Astrocyte (in vitro differentiated cells and primary cell): ENCODE measurements at regions not wholly inside any gene's neighbourhood (a gene's known extent, or its start where the extent isn't known, plus 50 kb on each side); places are given as distances from the start of the nearest gene placed in this dataset.

Source experiments
- CTCF ChIP-seq: IDR thresholded peaks from 2 replicates; pipeline ENCODE4 v1.5.1; 2011; ENCODE audit warnings: low read depth, mild to moderate bottlenecking, inconsistent platforms, low read length, moderate library complexity; ENCODE audit not compliant: insufficient read depth
- EZH2 ChIP-seq: IDR thresholded peaks from 2 replicates; pipeline ENCODE4 v1.6.1; 2012; ENCODE audit warnings: mild to moderate bottlenecking, low read length, inconsistent platforms; ENCODE audit not compliant: insufficient read depth

GRCh38 chrX:139324756-139325155 lies 205.8 kb upstream of the F9 start:
- TF ChIP-seq EZH2, result no peak
- no peak for TF ChIP-seq CTCF
